Smooth muscle cell (in vitro differentiated cells): ENCODE measurements at regions not wholly inside any gene's neighbourhood (a gene's known extent, or its start where the extent isn't known, plus 50 kb on each side); places are given as distances from the start of the nearest gene placed in this dataset.

ENCODE experiments used
- DNase-seq: peaks from one replicate; lab custom pipeline; 2025; ENCODE audit not compliant: unreplicated experiment; lab: John Stamatoyannopoulos, UW
- H2AFZ ChIP-seq: fragments of 200-600 bp; sonication (generic); 2 replicates; pipeline ENCODE4 v1.6.0; 2016; ENCODE audit warnings: antibody characterized with exemption, low read depth, mild to moderate bottlenecking
- H3F3A ChIP-seq: fragments of 200-600 bp; sonication (generic); 2 replicates; pipeline ENCODE4 v1.6.0; 2017; ENCODE audit warnings: antibody characterized with exemption, low read depth
- H3K27ac ChIP-seq: fragments of 200-600 bp; sonication (generic); 2 replicates; pipeline ENCODE4 v1.5.1; 2016; ENCODE audit warnings: low read depth, mild to moderate bottlenecking
- H3K27me3 ChIP-seq: fragments of 200-600 bp; sonication (generic); 2 replicates; pipeline ENCODE4 v1.6.1; 2016; ENCODE audit warnings: low read depth, mild to moderate bottlenecking
- H3K36me3 ChIP-seq: fragments of 200-600 bp; sonication (generic); 2 replicates; pipeline ENCODE4 v1.5.1; 2016; ENCODE audit warnings: low read depth
- H3K4me1 ChIP-seq: fragments of 200-600 bp; sonication (generic); 2 replicates; pipeline ENCODE4 v1.5.1; 2016; ENCODE audit warnings: low read depth
- H3K4me2 ChIP-seq: fragments of 200-600 bp; sonication (generic); 2 replicates; pipeline ENCODE4 v1.6.0; 2016; ENCODE audit warnings: mild to moderate bottlenecking
- H3K4me3 ChIP-seq: fragments of 200-600 bp; sonication (generic); 2 replicates; pipeline ENCODE4 v1.5.1; 2016; ENCODE audit warnings: mild to moderate bottlenecking
- H3K79me2 ChIP-seq: fragments of 200-600 bp; sonication (generic); 2 replicates; pipeline ENCODE4 v1.6.0; 2016; ENCODE audit warnings: low read depth, mild to moderate bottlenecking
- H3K9ac ChIP-seq: fragments of 200-600 bp; sonication (generic); 2 replicates; pipeline ENCODE4 v1.6.0; 2016; ENCODE audit warnings: low read depth
- H3K9me3 ChIP-seq: fragments of 200-600 bp; sonication (generic); replicated peaks from 2 replicates; pipeline ENCODE4 v1.5.1; 2016; ENCODE audit warnings: low read depth
- H4K20me1 ChIP-seq: fragments of 200-600 bp; sonication (generic); 2 replicates; pipeline ENCODE4 v1.6.0; 2016; ENCODE audit warnings: low read depth
- CTCF ChIP-seq: fragments of 200-600 bp; sonication (generic); IDR thresholded peaks from 2 replicates; pipeline ENCODE4 v1.5.1; 2017; ENCODE audit warnings: borderline replicate concordance, mild to moderate bottlenecking, antibody characterized with exemption; ENCODE audit not compliant: insufficient read depth, poor library complexity, severe bottlenecking
- WGBS: methylation state at CpG from one replicate; pipeline ENCODE4 v1.1.7; 2016; ENCODE audit warnings: low lambda C conversion rate; 5-methylcytosine and 5-hydroxymethylcytosine counted together

- 84% methylated on average over 3 of the region's 3 CpGs for WGBS
- Histone ChIP-seq H3K4me1 (no peaks in the 10 kb centered on the region), H4K20me1 (no peaks in the 10 kb centered on the region), H3F3A (no peaks in the 10 kb centered on the region), H2AFZ (no peak overlapping the region), H3K27ac (no peak overlapping the region), H3K27me3 (no peaks in the 10 kb centered on the region), H3K4me2 (no peak overlapping the region), H3K9ac (no peak overlapping the region), H3K79me2 (no peaks in the 10 kb centered on the region), H3K4me3 (no peak overlapping the region), H3K36me3 (no peaks in the 10 kb centered on the region), H3K9me3 (no peaks in the 10 kb centered on the region)
- no peak for TF ChIP-seq CTCF
- DNase-seq = no peak
Measured at GRCh38 chr4:103482471-103482870, 237.3 kb downstream of the TACR3 start.

DNA sequence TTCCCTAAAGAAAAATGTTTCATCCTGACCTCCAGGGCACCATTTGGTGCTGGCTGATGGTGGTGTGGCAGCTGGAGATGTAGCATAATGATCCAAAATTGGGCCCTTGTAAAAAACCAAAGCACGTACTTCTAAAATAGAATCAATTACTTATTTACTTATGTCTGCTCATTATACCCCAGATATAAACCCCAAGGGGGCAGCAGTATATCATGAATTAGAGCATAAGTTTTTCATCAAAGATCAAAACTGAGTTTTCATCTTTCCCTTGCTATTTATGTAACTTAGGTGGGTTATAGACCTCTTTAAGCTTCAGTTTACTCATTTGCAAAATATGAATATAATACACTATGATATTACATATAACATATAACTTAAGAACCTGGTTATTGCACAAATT, 241.1 kb downstream of the TACR3 start:
- Histone ChIP-seq H3K79me2 (no peaks in the 10 kb centered on the region), H3F3A (no peaks in the 10 kb centered on the region), H3K4me1 (no peaks in the 10 kb centered on the region), H3K36me3 (no peaks in the 10 kb centered on the region), H3K9ac (no peak overlapping the region), H3K27ac (no peak overlapping the region), H3K9me3 (no peaks in the 10 kb centered on the region), H3K27me3 (no peaks in the 10 kb centered on the region), H4K20me1 (no peaks in the 10 kb centered on the region), H3K4me2 (no peak overlapping the region), H2AFZ (no peak overlapping the region), H3K4me3 (no peak overlapping the region)
- no peak for TF ChIP-seq CTCF
- DNase-seq = no peak
- 64% methylated on average over 1 of the region's 1 CpG for WGBS

DNA sequence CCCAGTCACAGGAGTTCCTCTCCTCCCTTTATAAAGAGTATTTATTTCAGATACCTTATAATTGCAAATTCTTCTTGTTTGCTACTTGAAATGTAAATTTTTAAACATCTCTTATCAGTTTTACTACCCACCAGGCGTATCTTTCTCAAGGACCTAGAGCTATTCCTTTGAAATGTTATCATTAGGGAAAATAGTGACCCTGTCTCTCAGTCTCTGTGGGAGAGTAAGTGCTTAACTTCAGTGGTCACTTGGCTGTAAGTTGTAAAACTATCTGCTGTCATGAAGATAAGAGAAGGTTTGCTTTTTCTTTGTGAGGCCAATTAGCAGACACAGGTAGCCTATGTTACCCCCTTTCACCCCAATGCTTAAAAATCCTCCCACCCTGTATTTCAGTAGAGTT, 241.6 kb downstream of the TACR3 start:
- Histone ChIP-seq H3K79me2 (no peaks in the 10 kb centered on the region), H3K9ac (no peak overlapping the region), H3K27me3 (no peaks in the 10 kb centered on the region), H3K4me3 (no peak overlapping the region), H3K27ac (no peak overlapping the region), H3K4me2 (no peak overlapping the region), H3K4me1 (no peaks in the 10 kb centered on the region), H3K36me3 (no peaks in the 10 kb centered on the region), H2AFZ (no peak overlapping the region), H3F3A (no peaks in the 10 kb centered on the region), H3K9me3 (no peaks in the 10 kb centered on the region), H4K20me1 (no peaks in the 10 kb centered on the region)
- DNase-seq = no peak
- no peak for TF ChIP-seq CTCF
- 13% methylated on average over 1 of the region's 1 CpG for WGBS

DNA sequence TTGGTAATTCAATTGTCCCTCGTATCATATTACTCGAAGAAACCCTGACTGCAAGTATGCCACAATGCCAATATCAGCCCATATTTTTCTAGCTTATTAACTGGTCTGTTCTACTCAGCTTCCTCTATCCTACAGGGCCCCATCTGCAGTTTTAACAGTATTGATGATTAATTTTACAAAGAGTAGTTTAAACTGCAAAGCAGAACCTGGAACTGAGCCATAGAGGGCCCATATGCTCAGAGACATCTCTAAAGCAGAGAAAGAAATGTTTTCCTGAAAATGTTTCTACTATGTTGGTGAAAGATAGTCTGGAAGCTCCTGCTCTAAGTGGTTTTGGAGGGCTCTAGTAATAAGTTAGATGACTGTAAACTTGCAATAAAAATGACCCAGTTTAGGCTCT, 259.4 kb upstream of the CENPE start:
- no peak overlapping the region for H3K4me3 ChIP-seq
- 86% methylated on average over 2 of the region's 2 CpGs for WGBS
- no peak overlapping the region for H2AFZ ChIP-seq

More for the DNA sequence above, 259.4 kb upstream of the CENPE start:
- Histone ChIP-seq H3K9ac (no peak overlapping the region), H3K9me3 (peaks cover 4% of the 10 kb centered on the region), H3K27ac (no peak overlapping the region), H3K4me1 (no peaks in the 10 kb centered on the region), H3K27me3 (no peaks in the 10 kb centered on the region), H4K20me1 (no peaks in the 10 kb centered on the region), H3K4me2 (no peak overlapping the region), H3K36me3 (no peaks in the 10 kb centered on the region), H3F3A (no peaks in the 10 kb centered on the region), H3K79me2 (no peaks in the 10 kb centered on the region)
- no peak for TF ChIP-seq CTCF
- no peak for DNase-seq
